ENCODE measurements at regions not wholly inside any gene's neighbourhood (a gene's known extent, or its start where the extent isn't known, plus 50 kb on each side); places are given as distances from the start of the nearest gene placed in this dataset.

GRCh38 chr2:111668741-111669140, 215.3 kb downstream of the ANAPC1 start:
- TF ChIP-seq OSR1 (CRISPR knock-in tag; IDR thresholded peaks at IDR 0.05) (no peak), ZNF8 (CRISPR knock-in tag; IDR thresholded peaks at IDR 0.05) (no peak), ARNTL (CRISPR knock-in tag; IDR thresholded peaks at IDR 0.05; ENCODE audit: borderline replicate concordance, low read depth) (no peak), ISL1 (CRISPR knock-in tag; IDR thresholded peaks at IDR 0.05) (no peak), RARB (CRISPR knock-in tag; IDR thresholded peaks at IDR 0.05) (no peak), ZNF565 (CRISPR knock-in tag; conservative IDR thresholded peaks at IDR 0.05; ENCODE audit: low read depth) (no peak), SNAI2 (CRISPR knock-in tag; IDR thresholded peaks at IDR 0.05) (no peak), CSDC2 (CRISPR knock-in tag; IDR thresholded peaks at IDR 0.05) (no peak)
- TF ChIP-seq, protein P1, sequence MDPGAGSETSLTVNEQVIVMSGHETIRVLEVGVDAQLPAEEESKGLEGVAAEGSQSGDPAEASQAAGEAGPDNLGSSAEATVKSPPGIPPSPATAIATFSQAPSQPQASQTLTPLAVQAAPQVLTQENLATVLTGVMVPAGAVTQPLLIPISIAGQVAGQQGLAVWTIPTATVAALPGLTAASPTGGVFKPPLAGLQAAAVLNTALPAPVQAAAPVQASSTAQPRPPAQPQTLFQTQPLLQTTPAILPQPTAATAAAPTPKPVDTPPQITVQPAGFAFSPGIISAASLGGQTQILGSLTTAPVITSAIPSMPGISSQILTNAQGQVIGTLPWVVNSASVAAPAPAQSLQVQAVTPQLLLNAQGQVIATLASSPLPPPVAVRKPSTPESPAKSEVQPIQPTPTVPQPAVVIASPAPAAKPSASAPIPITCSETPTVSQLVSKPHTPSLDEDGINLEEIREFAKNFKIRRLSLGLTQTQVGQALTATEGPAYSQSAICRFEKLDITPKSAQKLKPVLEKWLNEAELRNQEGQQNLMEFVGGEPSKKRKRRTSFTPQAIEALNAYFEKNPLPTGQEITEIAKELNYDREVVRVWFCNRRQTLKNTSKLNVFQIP (CRISPR knock-in tag; IDR thresholded peaks at IDR 0.05; ENCODE audit: borderline replicate concordance, low read depth): no peak
- TF ChIP-seq, protein P2, sequence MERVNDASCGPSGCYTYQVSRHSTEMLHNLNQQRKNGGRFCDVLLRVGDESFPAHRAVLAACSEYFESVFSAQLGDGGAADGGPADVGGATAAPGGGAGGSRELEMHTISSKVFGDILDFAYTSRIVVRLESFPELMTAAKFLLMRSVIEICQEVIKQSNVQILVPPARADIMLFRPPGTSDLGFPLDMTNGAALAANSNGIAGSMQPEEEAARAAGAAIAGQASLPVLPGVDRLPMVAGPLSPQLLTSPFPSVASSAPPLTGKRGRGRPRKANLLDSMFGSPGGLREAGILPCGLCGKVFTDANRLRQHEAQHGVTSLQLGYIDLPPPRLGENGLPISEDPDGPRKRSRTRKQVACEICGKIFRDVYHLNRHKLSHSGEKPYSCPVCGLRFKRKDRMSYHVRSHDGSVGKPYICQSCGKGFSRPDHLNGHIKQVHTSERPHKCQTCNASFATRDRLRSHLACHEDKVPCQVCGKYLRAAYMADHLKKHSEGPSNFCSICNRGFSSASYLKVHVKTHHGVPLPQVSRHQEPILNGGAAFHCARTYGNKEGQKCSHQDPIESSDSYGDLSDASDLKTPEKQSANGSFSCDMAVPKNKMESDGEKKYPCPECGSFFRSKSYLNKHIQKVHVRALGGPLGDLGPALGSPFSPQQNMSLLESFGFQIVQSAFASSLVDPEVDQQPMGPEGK (CRISPR knock-in tag; IDR thresholded peaks at IDR 0.05; ENCODE audit: borderline replicate concordance): no peak

Measured in SK-N-SH treated with all-trans-retinoic acid at 6 μM for 48 hours (cell line).